KMS-11 (cell line): ENCODE measurements at regions not wholly inside any gene's neighbourhood (a gene's known extent, or its start where the extent isn't known, plus 50 kb on each side); places are given as distances from the start of the nearest gene placed in this dataset.

Source experiments
- H2AFZ ChIP-seq: fragments of 200-600 bp; sonication (generic); 2 replicates; pipeline ENCODE4 v1.6.1; 2016; ENCODE audit warnings: antibody characterized with exemption, mixed run types, low read depth
- H3K27ac ChIP-seq: fragments of 200-600 bp; sonication (generic); 2 replicates; pipeline ENCODE4 v1.6.1; 2016; ENCODE audit warnings: mild to moderate bottlenecking, mixed run types
- H3K27me3 ChIP-seq: fragments of 200-600 bp; sonication (generic); 2 replicates; pipeline ENCODE4 v1.6.1; 2017; ENCODE audit warnings: mild to moderate bottlenecking, low read depth, mixed run types, moderate library complexity; ENCODE audit not compliant: insufficient read depth
- H3K36me3 ChIP-seq: fragments of 200-600 bp; sonication (generic); 2 replicates; pipeline ENCODE4 v1.6.1; 2017; ENCODE audit warnings: mild to moderate bottlenecking, mixed run types; ENCODE audit not compliant: insufficient read depth
- H3K4me1 ChIP-seq: fragments of 200-600 bp; sonication (generic); 2 replicates; pipeline ENCODE4 v1.6.1; 2016; ENCODE audit warnings: mild to moderate bottlenecking, low read depth, mixed run types; ENCODE audit not compliant: poor library complexity, severe bottlenecking
- H3K4me2 ChIP-seq: fragments of 200-600 bp; sonication (generic); 2 replicates; pipeline ENCODE4 v1.7.0; 2016; ENCODE audit warnings: mild to moderate bottlenecking, mixed run types
- H3K4me3 ChIP-seq: fragments of 200-600 bp; sonication (generic); IDR thresholded peaks from 2 replicates; pipeline ENCODE4 v1.6.1; 2017; ENCODE audit warnings: low read depth, low read length, mixed read lengths; ENCODE audit not compliant: insufficient read depth
- H3K79me2 ChIP-seq: fragments of 200-600 bp; sonication (generic); 2 replicates; pipeline ENCODE4 v1.6.1; 2016; ENCODE audit warnings: low read depth, mixed run types; ENCODE audit not compliant: insufficient read depth
- H3K9ac ChIP-seq: fragments of 200-600 bp; sonication (generic); 2 replicates; pipeline ENCODE4 v1.6.1; 2016; ENCODE audit warnings: mild to moderate bottlenecking, mixed run types
- H4K20me1 ChIP-seq: fragments of 200-600 bp; sonication (generic); 2 replicates; pipeline ENCODE4 v1.6.1; 2016; ENCODE audit warnings: mild to moderate bottlenecking, mixed run types; ENCODE audit not compliant: insufficient read depth
- TF ChIP-seq, protein P1 (sequence below): fragments of 200-600 bp; sonication (generic); conservative IDR thresholded peaks from 2 replicates; pipeline ENCODE4 v1.6.1; 2017; ENCODE audit warnings: low read depth, mild to moderate bottlenecking, antibody characterized with exemption, low read length, moderate library complexity, mixed read lengths

DNA sequence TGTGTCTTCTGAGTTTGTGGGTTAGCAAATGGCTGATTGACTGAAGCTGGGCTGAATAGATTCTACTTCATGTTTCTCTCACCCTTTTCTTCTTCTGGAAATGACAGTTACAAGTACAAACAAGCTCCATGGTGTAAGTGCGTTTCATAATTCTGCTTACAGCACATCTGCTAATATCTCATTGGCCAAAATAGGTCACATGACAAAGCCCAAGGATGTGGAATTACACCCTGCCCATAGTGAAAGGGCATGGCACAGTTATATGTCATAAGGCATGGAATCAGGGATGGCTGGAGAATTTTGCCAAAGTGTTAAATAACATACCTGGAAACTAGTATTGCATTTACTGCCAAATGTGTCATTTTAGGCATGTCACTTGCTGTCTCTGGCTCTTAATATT lies 327.2 kb downstream of the NKX6-1 start:
- H3K4me3 ChIP-seq = no peak overlapping the region
- no peaks in the 10 kb centered on the region for H3K4me1 ChIP-seq
- H3K27ac ChIP-seq = no peak overlapping the region
- no peak overlapping the region for H3K9ac ChIP-seq
- no peaks in the 10 kb centered on the region for H3K27me3 ChIP-seq
- TF ChIP-seq, protein P1, sequence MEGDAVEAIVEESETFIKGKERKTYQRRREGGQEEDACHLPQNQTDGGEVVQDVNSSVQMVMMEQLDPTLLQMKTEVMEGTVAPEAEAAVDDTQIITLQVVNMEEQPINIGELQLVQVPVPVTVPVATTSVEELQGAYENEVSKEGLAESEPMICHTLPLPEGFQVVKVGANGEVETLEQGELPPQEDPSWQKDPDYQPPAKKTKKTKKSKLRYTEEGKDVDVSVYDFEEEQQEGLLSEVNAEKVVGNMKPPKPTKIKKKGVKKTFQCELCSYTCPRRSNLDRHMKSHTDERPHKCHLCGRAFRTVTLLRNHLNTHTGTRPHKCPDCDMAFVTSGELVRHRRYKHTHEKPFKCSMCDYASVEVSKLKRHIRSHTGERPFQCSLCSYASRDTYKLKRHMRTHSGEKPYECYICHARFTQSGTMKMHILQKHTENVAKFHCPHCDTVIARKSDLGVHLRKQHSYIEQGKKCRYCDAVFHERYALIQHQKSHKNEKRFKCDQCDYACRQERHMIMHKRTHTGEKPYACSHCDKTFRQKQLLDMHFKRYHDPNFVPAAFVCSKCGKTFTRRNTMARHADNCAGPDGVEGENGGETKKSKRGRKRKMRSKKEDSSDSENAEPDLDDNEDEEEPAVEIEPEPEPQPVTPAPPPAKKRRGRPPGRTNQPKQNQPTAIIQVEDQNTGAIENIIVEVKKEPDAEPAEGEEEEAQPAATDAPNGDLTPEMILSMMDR = no peak
- no peak overlapping the region for H2AFZ ChIP-seq
- H3K79me2 ChIP-seq = no peaks in the 10 kb centered on the region
- no peaks in the 10 kb centered on the region for H3K36me3 ChIP-seq
- H4K20me1 ChIP-seq = no peaks in the 10 kb centered on the region
- no peak overlapping the region for H3K4me2 ChIP-seq

DNA sequence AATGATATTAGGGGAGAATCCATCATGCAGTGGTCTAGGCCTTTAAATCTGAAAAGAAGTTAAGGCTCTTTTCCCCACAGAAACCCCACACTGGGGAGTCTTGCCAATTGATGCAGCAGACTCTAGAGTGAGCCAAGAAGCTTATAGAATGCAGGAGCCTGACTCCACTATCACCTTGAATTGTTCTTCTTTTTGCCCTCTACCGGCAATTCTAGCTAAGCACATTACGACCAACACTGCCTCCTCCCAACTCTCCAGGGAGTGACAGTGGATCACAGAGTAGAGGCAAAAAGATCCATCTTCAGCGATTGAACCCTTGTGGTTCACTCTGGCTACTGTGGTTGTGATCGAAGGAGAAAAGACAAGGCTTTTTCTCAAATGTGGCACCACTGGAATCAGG lies 331.5 kb downstream of the NKX6-1 start:
- Histone ChIP-seq H3K4me3 (no peak overlapping the region), H3K27ac (no peak overlapping the region), H3K4me1 (no peaks in the 10 kb centered on the region), H3K9ac (no peak overlapping the region), H2AFZ (no peak overlapping the region), H3K4me2 (no peak overlapping the region), H3K36me3 (no peaks in the 10 kb centered on the region), H4K20me1 (no peaks in the 10 kb centered on the region), H3K27me3 (no peaks in the 10 kb centered on the region), H3K79me2 (no peaks in the 10 kb centered on the region)
- TF ChIP-seq, protein P1 = no peak

DNA sequence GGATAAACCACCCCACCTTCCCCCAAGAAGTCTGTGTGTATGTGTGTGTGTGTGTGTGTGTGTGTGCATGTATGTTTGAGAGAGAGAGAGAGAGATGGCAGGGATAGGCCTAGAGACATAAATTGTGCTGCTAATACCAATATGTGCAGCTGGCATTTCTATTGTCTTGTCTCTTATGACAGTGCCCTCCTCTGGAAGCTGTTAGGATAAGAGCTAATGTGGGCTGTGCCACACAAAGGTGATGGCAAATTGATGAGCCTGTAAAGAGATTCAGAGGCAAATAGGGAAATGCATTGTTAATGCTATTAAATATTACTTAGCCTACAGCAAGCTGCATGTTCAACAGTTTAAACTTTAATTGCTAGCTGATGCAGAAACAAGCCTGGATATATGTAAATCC lies 332.0 kb downstream of the NKX6-1 start:
- H3K4me3 ChIP-seq = no peak overlapping the region
- H3K36me3 ChIP-seq = no peaks in the 10 kb centered on the region
- no peaks in the 10 kb centered on the region for H3K79me2 ChIP-seq
- H3K9ac ChIP-seq = no peak overlapping the region
- H2AFZ ChIP-seq = no peak overlapping the region
- H3K4me2 ChIP-seq = no peak overlapping the region
- H3K27me3 ChIP-seq = no peaks in the 10 kb centered on the region
- H3K27ac ChIP-seq = no peak overlapping the region
- H3K4me1 ChIP-seq = no peaks in the 10 kb centered on the region
- no peaks in the 10 kb centered on the region for H4K20me1 ChIP-seq
- TF ChIP-seq, protein P1 = no peak

DNA sequence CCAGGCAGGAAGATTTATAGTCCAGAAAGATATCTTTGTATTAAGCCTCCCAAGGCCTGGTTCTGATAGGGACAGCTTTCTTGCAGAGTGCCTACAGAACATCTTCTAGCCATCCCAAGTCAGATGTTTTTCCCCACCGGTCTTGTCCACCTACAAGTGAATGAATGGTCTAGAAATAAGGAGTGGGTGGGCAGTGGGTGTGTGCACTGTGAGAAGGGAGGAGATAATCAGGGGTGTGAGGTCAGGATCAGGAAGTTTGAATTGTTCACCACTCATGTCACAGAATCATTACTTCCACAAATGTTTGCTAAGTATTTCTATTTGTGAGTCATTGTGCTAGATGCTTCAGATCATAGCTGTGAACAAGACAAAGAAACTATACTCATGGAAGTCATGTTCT lies 332.6 kb downstream of the NKX6-1 start:
- no peaks in the 10 kb centered on the region for H3K4me1 ChIP-seq
- H3K27ac ChIP-seq = no peak overlapping the region
- TF ChIP-seq, protein P1 = no peak
- no peak overlapping the region for H3K4me3 ChIP-seq
- H2AFZ ChIP-seq = no peak overlapping the region
- H3K27me3 ChIP-seq = no peaks in the 10 kb centered on the region
- no peak overlapping the region for H3K9ac ChIP-seq
- no peak overlapping the region for H3K4me2 ChIP-seq
- H3K36me3 ChIP-seq = no peaks in the 10 kb centered on the region
- no peaks in the 10 kb centered on the region for H4K20me1 ChIP-seq
- no peaks in the 10 kb centered on the region for H3K79me2 ChIP-seq

DNA sequence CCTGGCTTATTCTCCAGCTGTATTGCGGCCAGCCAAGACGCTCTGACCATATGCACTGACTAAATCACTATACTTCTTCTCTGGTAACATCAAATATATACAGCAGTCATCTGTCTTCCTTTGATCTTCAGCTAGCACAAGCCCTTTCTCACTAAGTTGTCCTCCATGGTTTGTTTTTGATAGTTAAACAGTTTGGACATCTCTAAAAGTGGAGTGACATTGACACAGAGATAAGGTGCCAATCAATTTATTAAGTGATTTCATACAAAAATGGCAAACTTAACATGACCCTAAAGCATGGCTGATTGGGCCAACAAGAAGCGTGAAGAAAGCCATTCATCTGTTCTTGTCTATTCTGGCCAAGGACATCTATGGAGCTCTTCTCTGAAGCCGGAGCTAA lies 334.9 kb downstream of the NKX6-1 start:
- H3K79me2 ChIP-seq = no peaks in the 10 kb centered on the region
- no peak overlapping the region for H3K9ac ChIP-seq
- TF ChIP-seq, protein P1 = no peak

More for the DNA sequence above, 334.9 kb downstream of the NKX6-1 start:
- no peaks in the 10 kb centered on the region for H4K20me1 ChIP-seq
- no peak overlapping the region for H2AFZ ChIP-seq
- no peaks in the 10 kb centered on the region for H3K36me3 ChIP-seq
- H3K27ac ChIP-seq = no peak overlapping the region
- H3K27me3 ChIP-seq = no peaks in the 10 kb centered on the region
- H3K4me1 ChIP-seq = no peaks in the 10 kb centered on the region
- H3K4me3 ChIP-seq = no peak overlapping the region
- no peak overlapping the region for H3K4me2 ChIP-seq
